Activated naive CD4-positive, alpha-beta T cell treated with anti-CD3 and anti-CD28 coated beads, Interleukin-2, amount 50 U/mL, for 24 hours (primary cell): ENCODE measurements at regions not wholly inside any gene's neighbourhood (a gene's known extent, or its start where the extent isn't known, plus 50 kb on each side); places are given as distances from the start of the nearest gene placed in this dataset.

Source experiments
- H3K27ac Mint-ChIP-seq: one replicate; pipeline ENCODE4 v1.8.0; 2021; ENCODE audit warnings: mild to moderate bottlenecking, mixed read lengths
- H3K27me3 Mint-ChIP-seq: one replicate; pipeline ENCODE4 v1.8.0; 2021; ENCODE audit warnings: mixed read lengths
- H3K36me3 Mint-ChIP-seq: one replicate; pipeline ENCODE4 v1.8.0; 2021; ENCODE audit warnings: mixed read lengths
- H3K4me1 Mint-ChIP-seq: one replicate; pipeline ENCODE4 v1.8.0; 2021; ENCODE audit warnings: mixed read lengths
- H3K4me3 Mint-ChIP-seq: one replicate; pipeline ENCODE4 v1.8.0; 2021; ENCODE audit warnings: mild to moderate bottlenecking, mixed read lengths
- H3K9me3 Mint-ChIP-seq: one replicate; pipeline ENCODE4 v1.8.0; 2021; ENCODE audit warnings: mixed read lengths

- no peaks in the 10 kb centered on the region for H3K27me3 Mint-ChIP-seq
- no peaks in the 10 kb centered on the region for H3K4me1 Mint-ChIP-seq
- no peak overlapping the region for H3K4me3 Mint-ChIP-seq
- H3K9me3 Mint-ChIP-seq = no peaks in the 10 kb centered on the region
- no peaks in the 10 kb centered on the region for H3K36me3 Mint-ChIP-seq
- H3K27ac Mint-ChIP-seq = no peak overlapping the region
Measured at GRCh38 chr20:57795342-57795697, 85.5 kb upstream of the PMEPA1 start.

- Mint-ChIP-seq H3K9me3 (no peaks in the 10 kb centered on the region), H3K27ac (no peak overlapping the region), H3K4me3 (no peak overlapping the region), H3K4me1 (no peaks in the 10 kb centered on the region), H3K36me3 (no peaks in the 10 kb centered on the region), H3K27me3 (no peaks in the 10 kb centered on the region)
Measured at GRCh38 chr20:57794600-57795341, 85.0 kb upstream of the PMEPA1 start.

DNA sequence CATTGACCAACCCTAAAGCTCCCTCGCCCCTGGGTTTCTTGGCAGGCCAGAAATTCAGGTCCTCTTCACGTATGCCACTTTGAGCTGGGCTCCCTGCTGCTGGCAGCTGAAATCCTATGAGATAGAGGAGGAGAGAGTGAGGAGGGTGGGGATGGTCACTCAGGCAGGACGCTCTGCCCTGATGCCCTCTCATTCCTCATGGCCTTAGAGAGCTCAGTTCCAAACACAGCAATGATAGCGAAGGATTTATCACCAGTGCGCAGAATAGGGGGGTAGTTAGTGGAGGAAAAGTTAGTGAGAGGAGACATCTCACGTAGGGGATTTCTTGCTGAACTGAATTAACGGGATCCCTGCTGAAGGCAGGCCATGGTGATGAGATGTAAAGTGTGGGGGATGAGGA lies 84.2 kb upstream of the PMEPA1 start:
- H3K27ac Mint-ChIP-seq = no peak overlapping the region
- no peaks in the 10 kb centered on the region for H3K9me3 Mint-ChIP-seq
- no peak overlapping the region for H3K4me3 Mint-ChIP-seq
- no peaks in the 10 kb centered on the region for H3K36me3 Mint-ChIP-seq
- no peaks in the 10 kb centered on the region for H3K4me1 Mint-ChIP-seq
- H3K27me3 Mint-ChIP-seq = no peaks in the 10 kb centered on the region

DNA sequence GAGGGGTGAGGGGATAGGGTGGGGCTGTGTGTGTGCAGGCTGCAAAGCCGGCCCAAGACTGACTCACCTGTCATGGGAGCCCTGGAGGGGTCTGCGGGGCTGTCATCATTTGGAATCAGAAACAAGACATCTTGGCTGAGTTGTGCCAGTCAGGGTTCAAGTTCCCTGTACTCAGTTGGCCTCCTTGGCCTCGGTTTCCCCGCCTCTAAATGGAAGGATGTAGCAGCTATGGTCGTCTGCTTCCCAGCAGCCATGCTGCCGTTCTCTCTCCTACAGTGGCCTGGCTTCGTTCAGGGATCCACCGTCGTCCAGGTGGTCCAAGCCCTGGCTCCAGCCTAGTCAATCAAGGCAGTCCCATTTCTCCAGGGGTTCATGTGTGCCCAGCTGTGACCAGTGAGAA lies 83.6 kb upstream of the PMEPA1 start:
- H3K4me3 Mint-ChIP-seq = no peak overlapping the region
- H3K9me3 Mint-ChIP-seq = no peaks in the 10 kb centered on the region

GRCh38 chr20:57792386-57793080 lies 82.7 kb upstream of the PMEPA1 start:
- Mint-ChIP-seq H3K27ac (no peak overlapping the region), H3K9me3 (no peaks in the 10 kb centered on the region), H3K36me3 (no peaks in the 10 kb centered on the region), H3K27me3 (no peaks in the 10 kb centered on the region), H3K4me1 (no peaks in the 10 kb centered on the region), H3K4me3 (no peak overlapping the region)

More for the DNA sequence above, 83.6 kb upstream of the PMEPA1 start:
- Mint-ChIP-seq H3K4me1 (no peaks in the 10 kb centered on the region), H3K36me3 (no peaks in the 10 kb centered on the region), H3K27me3 (no peaks in the 10 kb centered on the region), H3K27ac (no peak overlapping the region)

GRCh38 chr20:57791966-57792365 lies 82.2 kb upstream of the PMEPA1 start:
- H3K36me3 Mint-ChIP-seq = no peaks in the 10 kb centered on the region
- no peaks in the 10 kb centered on the region for H3K27me3 Mint-ChIP-seq
- H3K4me3 Mint-ChIP-seq = no peak overlapping the region
- no peaks in the 10 kb centered on the region for H3K4me1 Mint-ChIP-seq
- no peak overlapping the region for H3K27ac Mint-ChIP-seq
- H3K9me3 Mint-ChIP-seq = no peaks in the 10 kb centered on the region

DNA sequence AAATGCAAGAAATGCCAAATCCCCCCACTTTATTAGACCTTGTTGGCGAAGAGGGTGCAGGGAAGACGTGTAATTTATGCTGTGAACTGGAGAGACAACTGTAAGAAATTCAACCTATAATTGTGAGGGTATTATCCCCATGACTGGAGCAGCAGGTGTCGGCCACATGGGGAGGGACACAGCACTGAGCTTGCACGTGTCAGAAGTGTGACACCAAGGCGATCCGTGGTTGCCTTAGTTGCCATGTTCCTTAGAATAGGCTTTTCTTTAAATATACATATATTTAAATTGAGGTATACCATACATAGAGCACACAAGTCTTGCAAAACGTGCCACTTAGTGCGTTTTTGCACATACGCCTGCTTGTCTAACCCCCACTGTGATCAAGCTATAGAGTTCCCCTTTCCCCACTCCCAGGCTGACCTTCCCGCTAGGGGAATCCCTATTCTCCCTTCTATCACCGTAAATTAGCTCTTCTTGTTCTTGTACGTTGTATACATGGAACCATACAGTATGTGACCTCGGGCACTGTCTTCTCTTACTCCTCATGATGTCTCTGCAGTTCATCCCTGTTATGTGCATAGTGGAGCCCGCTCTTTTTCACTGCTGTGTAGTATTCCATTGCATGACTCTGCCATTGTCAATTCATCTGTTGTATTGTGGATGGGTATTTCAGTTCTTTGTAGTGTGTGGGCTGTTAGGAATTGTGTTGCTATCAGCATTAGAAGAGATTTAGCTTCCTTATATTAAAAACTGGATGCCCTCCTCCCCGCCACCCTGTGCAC lies 81.6 kb upstream of the PMEPA1 start:
- H3K4me3 Mint-ChIP-seq = no peak overlapping the region
- no peaks in the 10 kb centered on the region for H3K27me3 Mint-ChIP-seq
- H3K27ac Mint-ChIP-seq = no peak overlapping the region
- H3K9me3 Mint-ChIP-seq = no peaks in the 10 kb centered on the region
- no peaks in the 10 kb centered on the region for H3K4me1 Mint-ChIP-seq
- H3K36me3 Mint-ChIP-seq = no peaks in the 10 kb centered on the region

GRCh38 chr20:57790176-57790575 lies 80.4 kb upstream of the PMEPA1 start:
- Mint-ChIP-seq H3K27ac (no peak overlapping the region), H3K27me3 (no peaks in the 10 kb centered on the region), H3K4me3 (no peak overlapping the region), H3K9me3 (no peaks in the 10 kb centered on the region), H3K36me3 (no peaks in the 10 kb centered on the region), H3K4me1 (no peaks in the 10 kb centered on the region)

- Mint-ChIP-seq H3K4me3 (no peak overlapping the region), H3K27me3 (no peaks in the 10 kb centered on the region), H3K36me3 (no peaks in the 10 kb centered on the region)
Measured at GRCh38 chr20:57788936-57789613, 79.3 kb upstream of the PMEPA1 start.

GRCh38 chr20:57787990-57788781 lies 78.4 kb upstream of the PMEPA1 start:
- no peaks in the 10 kb centered on the region for H3K9me3 Mint-ChIP-seq
- no peak overlapping the region for H3K4me3 Mint-ChIP-seq
- no peak overlapping the region for H3K27ac Mint-ChIP-seq
- H3K36me3 Mint-ChIP-seq = no peaks in the 10 kb centered on the region
- no peaks in the 10 kb centered on the region for H3K27me3 Mint-ChIP-seq
- H3K4me1 Mint-ChIP-seq = no peaks in the 10 kb centered on the region

More at GRCh38 chr20:57788936-57789613, 79.3 kb upstream of the PMEPA1 start:
- Mint-ChIP-seq H3K4me1 (no peaks in the 10 kb centered on the region), H3K9me3 (no peaks in the 10 kb centered on the region), H3K27ac (no peak overlapping the region)

- no peaks in the 10 kb centered on the region for H3K9me3 Mint-ChIP-seq
- H3K4me3 Mint-ChIP-seq = no peak overlapping the region
- no peaks in the 10 kb centered on the region for H3K36me3 Mint-ChIP-seq
- peaks cover 2% of the 10 kb centered on the region for H3K27me3 Mint-ChIP-seq
- no peaks in the 10 kb centered on the region for H3K4me1 Mint-ChIP-seq
- H3K27ac Mint-ChIP-seq = no peak overlapping the region
Measured at GRCh38 chr20:57787151-57787989, 77.6 kb upstream of the PMEPA1 start.

- Mint-ChIP-seq H3K4me3 (no peak overlapping the region), H3K27me3 (peaks cover 2% of the 10 kb centered on the region), H3K36me3 (no peaks in the 10 kb centered on the region), H3K4me1 (no peaks in the 10 kb centered on the region), H3K27ac (no peak overlapping the region), H3K9me3 (no peaks in the 10 kb centered on the region)
Measured at GRCh38 chr20:57786304-57786932, 76.6 kb upstream of the PMEPA1 start.

- H3K27ac Mint-ChIP-seq = no peak overlapping the region
- H3K27me3 Mint-ChIP-seq = peaks cover 2% of the 10 kb centered on the region
- H3K4me3 Mint-ChIP-seq = no peak overlapping the region
- H3K9me3 Mint-ChIP-seq = no peaks in the 10 kb centered on the region
- H3K4me1 Mint-ChIP-seq = no peaks in the 10 kb centered on the region
- H3K36me3 Mint-ChIP-seq = no peaks in the 10 kb centered on the region
Measured at GRCh38 chr20:57785720-57786119, 75.9 kb upstream of the PMEPA1 start.

- Mint-ChIP-seq H3K36me3 (no peaks in the 10 kb centered on the region), H3K27ac (no peak overlapping the region), H3K9me3 (no peaks in the 10 kb centered on the region), H3K4me3 (no peak overlapping the region), H3K4me1 (no peaks in the 10 kb centered on the region), H3K27me3 (peaks cover 2% of the 10 kb centered on the region)
Measured at GRCh38 chr20:57785061-57785460, 75.2 kb upstream of the PMEPA1 start.
